ENCODE measurements at regions not wholly inside any gene's neighbourhood (a gene's known extent, or its start where the extent isn't known, plus 50 kb on each side); places are given as distances from the start of the nearest gene placed in this dataset.

DNA sequence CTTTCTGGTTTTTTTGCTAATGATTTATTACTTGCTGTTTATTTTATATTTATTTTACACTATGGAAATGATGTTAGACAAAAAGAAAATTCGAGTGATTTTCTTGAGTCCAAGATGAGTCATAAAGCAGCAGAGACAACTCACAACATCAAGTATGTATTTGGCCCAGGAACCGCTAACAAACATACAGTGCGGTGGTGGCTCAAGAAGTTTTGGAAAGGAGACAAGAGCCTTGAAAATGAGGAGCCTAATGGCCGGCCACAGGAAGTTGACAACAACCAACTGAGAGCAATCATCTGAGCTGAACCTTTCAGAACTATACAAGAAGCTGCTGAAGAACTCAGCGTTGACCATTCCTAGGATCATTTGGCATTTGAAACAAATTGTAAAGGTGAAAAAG lies 594.1 kb downstream of the SATB2 start:
- TF ChIP-seq, protein P1, sequence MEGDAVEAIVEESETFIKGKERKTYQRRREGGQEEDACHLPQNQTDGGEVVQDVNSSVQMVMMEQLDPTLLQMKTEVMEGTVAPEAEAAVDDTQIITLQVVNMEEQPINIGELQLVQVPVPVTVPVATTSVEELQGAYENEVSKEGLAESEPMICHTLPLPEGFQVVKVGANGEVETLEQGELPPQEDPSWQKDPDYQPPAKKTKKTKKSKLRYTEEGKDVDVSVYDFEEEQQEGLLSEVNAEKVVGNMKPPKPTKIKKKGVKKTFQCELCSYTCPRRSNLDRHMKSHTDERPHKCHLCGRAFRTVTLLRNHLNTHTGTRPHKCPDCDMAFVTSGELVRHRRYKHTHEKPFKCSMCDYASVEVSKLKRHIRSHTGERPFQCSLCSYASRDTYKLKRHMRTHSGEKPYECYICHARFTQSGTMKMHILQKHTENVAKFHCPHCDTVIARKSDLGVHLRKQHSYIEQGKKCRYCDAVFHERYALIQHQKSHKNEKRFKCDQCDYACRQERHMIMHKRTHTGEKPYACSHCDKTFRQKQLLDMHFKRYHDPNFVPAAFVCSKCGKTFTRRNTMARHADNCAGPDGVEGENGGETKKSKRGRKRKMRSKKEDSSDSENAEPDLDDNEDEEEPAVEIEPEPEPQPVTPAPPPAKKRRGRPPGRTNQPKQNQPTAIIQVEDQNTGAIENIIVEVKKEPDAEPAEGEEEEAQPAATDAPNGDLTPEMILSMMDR (IDR thresholded peaks at IDR 0.05) = no peak
- no peak for TF ChIP-seq ZFX (IDR thresholded peaks at IDR 0.05; ENCODE audit: borderline replicate concordance)

Measured in 22Rv1 (cell line).